Fibroblast of the aortic adventitia (primary cell): ENCODE measurements at regions not wholly inside any gene's neighbourhood (a gene's known extent, or its start where the extent isn't known, plus 50 kb on each side); places are given as distances from the start of the nearest gene placed in this dataset.
"Not testable (repeated sequence)": the region's sequence is repeated elsewhere in the genome, so short reads cannot be mapped to it uniquely, and the experiment has no call there.

Experiments used
- DNase-seq: peaks from one replicate; pipeline ENCODE4 v3.0.0-alpha.2; 2010; ENCODE audit warnings: low read depth
- H3K4me3 ChIP-seq: 2 replicates; pipeline ENCODE4 v1.5.1; 2011; ENCODE audit warnings: low read depth, mild to moderate bottlenecking, control low read depth, low read length, moderate library complexity
- CTCF ChIP-seq: IDR thresholded peaks from 2 replicates; pipeline ENCODE4 v1.5.1; 2011; ENCODE audit warnings: mild to moderate bottlenecking, low read length, control low read depth, inconsistent platforms; ENCODE audit not compliant: insufficient read depth

GRCh38 chr5:174532455-174533453 is 191.6 kb upstream of the MSX2 start:
- DNase-seq: peak; percentile 95
- peak overlapping the region; percentile 1 for H3K4me3 ChIP-seq
- TF ChIP-seq CTCF: no peak

- TF ChIP-seq CTCF: no peak
- no peak overlapping the region for H3K4me3 ChIP-seq
- peak; percentile 80 for DNase-seq
Measured at GRCh38 chr5:174533751-174534241, 190.6 kb upstream of the MSX2 start.

DNA sequence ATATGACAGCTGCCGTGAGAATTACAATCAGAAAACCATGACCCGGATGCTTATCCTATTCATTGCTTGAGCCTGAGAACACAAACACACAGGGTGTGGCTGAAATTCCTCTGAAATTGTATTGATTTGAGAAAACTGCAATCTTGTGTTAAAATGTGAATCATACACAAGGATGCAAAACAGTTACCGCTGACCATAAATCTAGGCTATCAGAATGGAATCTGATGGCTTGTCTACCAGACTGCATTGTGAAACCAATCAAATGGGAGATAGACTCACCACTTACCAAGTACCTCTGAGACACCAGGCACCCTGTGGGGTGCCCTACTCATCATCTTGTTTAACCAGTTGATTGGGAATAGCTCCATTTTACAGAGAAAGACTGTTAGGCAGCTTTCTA is 188.7 kb upstream of the MSX2 start:
- peak; percentile 52 for DNase-seq
- no peak for TF ChIP-seq CTCF
- no peak overlapping the region for H3K4me3 ChIP-seq

DNA sequence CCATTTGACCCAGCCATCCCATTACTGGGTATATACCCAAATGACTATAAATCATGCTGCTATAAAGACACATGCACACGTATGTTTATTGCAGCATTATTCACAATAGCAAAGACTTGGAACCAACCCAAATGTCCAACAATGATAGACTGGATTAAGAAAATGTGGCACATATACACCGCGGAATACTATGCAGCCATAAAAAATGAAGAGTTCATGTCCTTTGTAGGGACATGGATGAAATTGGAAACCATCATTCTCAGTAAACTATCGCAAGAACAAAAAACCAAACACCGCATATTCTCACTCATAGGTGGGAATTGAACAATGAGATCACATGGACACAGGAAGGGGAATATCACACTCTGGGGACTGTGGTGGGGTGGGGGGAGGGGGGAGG is 184.6 kb upstream of the MSX2 start:
- H3K4me3 ChIP-seq, DNase-seq: not testable (repeated sequence)

DNA sequence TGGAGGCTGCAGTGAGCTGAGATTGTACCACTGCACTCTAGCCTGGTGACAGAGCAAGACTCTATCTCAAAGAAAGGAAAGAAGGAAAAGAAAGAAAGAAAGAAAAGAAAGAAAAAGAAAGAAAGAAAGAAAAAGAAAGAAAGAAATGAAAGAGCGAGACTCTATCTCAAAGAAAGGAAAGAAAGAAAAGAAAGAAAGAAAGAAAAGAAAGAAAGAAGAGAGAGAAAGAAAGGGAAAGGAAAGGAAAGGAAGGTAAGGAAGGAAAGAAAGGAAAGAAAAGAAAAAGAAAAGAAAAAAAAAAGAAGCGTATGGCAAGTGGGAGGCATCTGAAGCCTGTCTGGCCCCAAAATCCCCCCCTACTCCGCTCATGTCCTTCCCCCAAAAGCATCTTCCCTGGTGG is 182.3 kb upstream of the MSX2 start:
- no peak for TF ChIP-seq CTCF
- no peak for DNase-seq
- no peak overlapping the region for H3K4me3 ChIP-seq

GRCh38 chr5:174542471-174542870 is 181.9 kb upstream of the MSX2 start:
- no peak for DNase-seq
- H3K4me3 ChIP-seq: no peak overlapping the region
- TF ChIP-seq CTCF: no peak

GRCh38 chr5:174545926-174546325 is 178.5 kb upstream of the MSX2 start:
- no peak for TF ChIP-seq CTCF

More at GRCh38 chr5:174545926-174546325, 178.5 kb upstream of the MSX2 start:
- no peak for DNase-seq
- H3K4me3 ChIP-seq: no peak overlapping the region
